H1 (cell line): ENCODE measurements at regions not wholly inside any gene's neighbourhood (a gene's known extent, or its start where the extent isn't known, plus 50 kb on each side); places are given as distances from the start of the nearest gene placed in this dataset.

Experiments used
- CTCF ChIA-PET: fragments of 300-600 bp; sonication (Branson Sonifier 250); formaldehyde crosslinking; loops from one replicate; lab custom pipeline; 2021; ENCODE audit not compliant: partially characterized antibody; lab: Charles Lee
- POLR2A ChIA-PET: fragments of 300-600 bp; sonication (Branson Sonifier 250); formaldehyde crosslinking; loops from one replicate; lab custom pipeline; 2021; ENCODE audit warnings: inconsistent platforms; ENCODE audit not compliant: partially characterized antibody; lab: Charles Lee
- DNase-seq, 2 experiments: peaks; one replicate each; pipeline versions ENCODE4 v3.0.0 to v3.0.0-alpha.2; 2010 to 2022; ENCODE audit warnings: low spot score in 2 of 2, low read depth in 1 of 2, mixed read lengths in 1 of 2
- FAIRE-seq: peaks from 2 replicates; lab custom pipeline; 2011; peaks lifted over from hg19 to GRCh38; lab: Jason Lieb, UNC
- H2AFZ ChIP-seq: 2 replicates; pipeline ENCODE4 v1.8.1; 2012; ENCODE audit warnings: low read length, inconsistent platforms
- H2AK5ac ChIP-seq: 2 replicates; pipeline ENCODE4 v1.6.1; 2013; ENCODE audit warnings: low read depth, low read length
- H2BK120ac ChIP-seq: replicated peaks from 2 replicates; pipeline ENCODE3; 2013; ENCODE audit warnings: low read depth, low read length, inconsistent platforms
- H2BK12ac ChIP-seq: 2 replicates; pipeline ENCODE4 v1.6.1; 2013; ENCODE audit warnings: low read depth, low read length
- H2BK15ac ChIP-seq: 2 replicates; pipeline ENCODE4 v1.6.1; 2013; ENCODE audit warnings: low read length
- H2BK20ac ChIP-seq: 2 replicates; pipeline ENCODE4 v1.6.1; 2013; ENCODE audit warnings: low read length
- H2BK5ac ChIP-seq: 2 replicates; pipeline ENCODE4 v1.6.1; 2013; ENCODE audit warnings: low read depth, low read length
- H3K14ac ChIP-seq: 2 replicates; pipeline ENCODE4 v1.6.1; 2013; ENCODE audit warnings: inconsistent platforms; ENCODE audit not compliant: insufficient read length
- H3K18ac ChIP-seq: 2 replicates; pipeline ENCODE4 v1.6.1; 2013; ENCODE audit warnings: low read length; ENCODE audit errors: extremely low read depth
- H3K23ac ChIP-seq: 2 replicates; pipeline ENCODE4 v1.6.1; 2013; ENCODE audit warnings: inconsistent platforms; ENCODE audit not compliant: insufficient read length
- H3K23me2 ChIP-seq: 2 replicates; pipeline ENCODE4 v1.6.1; 2013; ENCODE audit warnings: low read depth, low read length
- H3K27ac ChIP-seq: 2 replicates; pipeline ENCODE4 v1.6.1; 2011; ENCODE audit warnings: low read depth, low read length, inconsistent platforms
- H3K27me3 ChIP-seq, 4 experiments: replicated peaks in 1 of 4; 1 replicate in 1 of 4; 2 replicates in 3 of 4; pipeline versions ENCODE4 v1.6.1 to v1.8.1; 2011 to 2013; ENCODE audit warnings: low read length in 3 of 4, mild to moderate bottlenecking in 3 of 4, inconsistent platforms in 2 of 4, mixed read lengths in 2 of 4, moderate library complexity in 1 of 4; ENCODE audit not compliant: control insufficient read depth in 3 of 4, insufficient read depth in 3 of 4; ENCODE audit errors: extremely low read depth in 1 of 4
- H3K36me3 ChIP-seq, 4 experiments: 2 replicates each; pipeline versions ENCODE4 v1.6.1 to v1.8.1; 2011 to 2013; ENCODE audit warnings: mild to moderate bottlenecking in 4 of 4, low read length in 3 of 4, moderate library complexity in 2 of 4, control low read depth in 1 of 4, inconsistent platforms in 1 of 4; ENCODE audit not compliant: insufficient read depth in 4 of 4, control insufficient read depth in 2 of 4
- H3K4ac ChIP-seq: replicated peaks from 2 replicates; pipeline ENCODE3; 2013; ENCODE audit warnings: low read length, low read depth, mixed read lengths, inconsistent platforms; ENCODE audit not compliant: insufficient read length
- H3K4me1 ChIP-seq, 4 experiments: replicated peaks in 1 of 4; 1 replicate in 1 of 4; 2 replicates in 3 of 4; pipeline versions ENCODE4 v1.6.1 to v1.8.1; 2011 to 2013; ENCODE audit warnings: low read length in 3 of 4, inconsistent platforms in 2 of 4, mixed read lengths in 1 of 4; ENCODE audit not compliant: insufficient read depth in 4 of 4, control insufficient read depth in 3 of 4
- H3K4me2 ChIP-seq, 2 experiments: 2 replicates each; pipeline versions ENCODE4 v1.6.1 to v1.8.1; 2011 to 2013; ENCODE audit warnings: low read depth in 2 of 2, low read length in 2 of 2, control low read depth in 1 of 2, inconsistent platforms in 1 of 2, mild to moderate bottlenecking in 1 of 2; ENCODE audit not compliant: insufficient read depth in 1 of 2
- H3K4me3 ChIP-seq, 4 experiments: fragments of 200-600, 300-600 bp in 1 of 4; sonication (generic), shearing (Covaris generic), sonication (Bioruptor Twin) in 1 of 4; 2 replicates each; pipeline versions ENCODE4 v1.5.1 to v1.8.1; 2011 to 2016; ENCODE audit warnings: low read length in 4 of 4, low read depth in 3 of 4, control low read depth in 2 of 4, inconsistent platforms in 2 of 4, mild to moderate bottlenecking in 2 of 4, mixed read lengths in 1 of 4, moderate library complexity in 1 of 4; ENCODE audit not compliant: insufficient read depth in 2 of 4; ENCODE audit errors: extremely low read depth in 1 of 4
- H3K56ac ChIP-seq: replicated peaks from 2 replicates; pipeline ENCODE3; 2013; ENCODE audit warnings: low read depth, mild to moderate bottlenecking, mixed read lengths, low read length, inconsistent platforms; ENCODE audit not compliant: insufficient read length
- H3K79me1 ChIP-seq: 2 replicates; pipeline ENCODE4 v1.6.1; 2013; ENCODE audit warnings: low read depth, low read length, control low read depth
- H3K79me2 ChIP-seq, 2 experiments: 2 replicates each; pipeline versions ENCODE4 v1.6.1 to v1.8.1; 2012 to 2013; ENCODE audit warnings: low read length in 2 of 2, mild to moderate bottlenecking in 2 of 2, inconsistent platforms in 1 of 2; ENCODE audit not compliant: insufficient read depth in 2 of 2, control insufficient read depth in 1 of 2
- H3K9ac ChIP-seq, 4 experiments: replicated peaks in 1 of 4; 1 replicate in 1 of 4; 2 replicates in 3 of 4; pipeline versions ENCODE4 v1.6.1 to v1.8.1; 2011 to 2013; ENCODE audit warnings: low read depth in 3 of 4, low read length in 3 of 4, control low read depth in 2 of 4, mild to moderate bottlenecking in 2 of 4, moderate library complexity in 2 of 4, inconsistent platforms in 1 of 4; ENCODE audit errors: extremely low read depth in 1 of 4
- H3K9me3 ChIP-seq, 2 experiments: 2 replicates each; pipeline versions ENCODE4 v1.6.1 to v1.8.1; 2012 to 2013; ENCODE audit warnings: mild to moderate bottlenecking in 2 of 2, moderate library complexity in 2 of 2, control low read depth in 1 of 2, inconsistent platforms in 1 of 2, low read depth in 1 of 2, low read length in 1 of 2, mixed read lengths in 1 of 2; ENCODE audit not compliant: insufficient read depth in 2 of 2
- H4K20me1 ChIP-seq, 2 experiments: replicated peaks in 1 of 2; 2 replicates each; pipeline versions ENCODE3 to v1.8.1; 2011 to 2013; ENCODE audit warnings: inconsistent platforms in 2 of 2, low read length in 2 of 2, mild to moderate bottlenecking in 1 of 2; ENCODE audit not compliant: insufficient read depth in 2 of 2, control insufficient read depth in 1 of 2
- H4K5ac ChIP-seq: 2 replicates; pipeline ENCODE4 v1.6.1; 2013; ENCODE audit warnings: low read length, low read depth, mixed read lengths, inconsistent platforms; ENCODE audit not compliant: insufficient read length
- H4K8ac ChIP-seq: 2 replicates; pipeline ENCODE4 v1.8.0; 2013; ENCODE audit warnings: mild to moderate bottlenecking, moderate library complexity, low read length, inconsistent platforms; ENCODE audit not compliant: insufficient read depth; ENCODE audit errors: extremely low read depth
- H4K91ac ChIP-seq: replicated peaks from 2 replicates; pipeline ENCODE3; 2013; ENCODE audit warnings: low read length, mixed read lengths, inconsistent platforms; ENCODE audit not compliant: insufficient read length
- BRCA1 ChIP-seq: IDR thresholded peaks from 2 replicates; pipeline ENCODE4 v1.6.1; 2012; ENCODE audit warnings: low read depth, low read length, improper control_type of control experiment
- CTCF ChIP-seq, 3 experiments: IDR thresholded peaks; 1 replicate in 2 of 3; 2 replicates in 1 of 3; pipeline versions ENCODE4 v1.5.1 to v1.6.1; 2011; ENCODE audit warnings: low read length in 3 of 3, mild to moderate bottlenecking in 3 of 3, inconsistent platforms in 2 of 3, low read depth in 1 of 3, moderate library complexity in 1 of 3; ENCODE audit not compliant: insufficient read depth in 1 of 3; ENCODE audit errors: control extremely low read depth in 1 of 3
- E2F6 ChIP-seq: IDR thresholded peaks from 2 replicates; pipeline ENCODE4 v1.6.1; 2012; ENCODE audit warnings: inconsistent platforms
- EZH2 ChIP-seq: fragments of 200-600 bp; sonication (generic); IDR thresholded peaks from 2 replicates; pipeline ENCODE4 v1.7.1; 2012; ENCODE audit warnings: low read depth, mild to moderate bottlenecking, moderate library complexity, low read length, inconsistent platforms; ENCODE audit not compliant: severe bottlenecking
- HDAC2 ChIP-seq, 2 experiments: fragments of 300-600 bp in 1 of 2; sonication (generic) in 1 of 2; IDR thresholded peaks; 2 replicates each; pipeline ENCODE4 v1.6.1; 2011 to 2012; ENCODE audit warnings: low read depth in 2 of 2, low read length in 2 of 2, mild to moderate bottlenecking in 2 of 2, moderate library complexity in 2 of 2, borderline replicate concordance in 1 of 2, inconsistent platforms in 1 of 2
- JUN ChIP-seq: IDR thresholded peaks from 2 replicates; pipeline ENCODE4 v1.6.1; 2011; ENCODE audit warnings: low read depth, mild to moderate bottlenecking, improper control_type of control experiment, low read length
- KDM1A ChIP-seq: fragments of 200-600, 300-600 bp; sonication (generic); IDR thresholded peaks from 2 replicates; pipeline ENCODE4 v1.7.1; 2016; ENCODE audit warnings: mild to moderate bottlenecking, low read length, borderline replicate concordance
- POLR2AphosphoS5 ChIP-seq: IDR thresholded peaks from 2 replicates; pipeline ENCODE4 v1.6.1; 2011; ENCODE audit warnings: low read depth, low read length
- RBBP5 ChIP-seq: IDR thresholded peaks from 2 replicates; pipeline ENCODE4 v1.7.1; 2012; ENCODE audit warnings: low read depth, mild to moderate bottlenecking, inconsistent platforms, low read length, moderate library complexity, borderline replicate concordance
- SIRT6 ChIP-seq: IDR thresholded peaks from one replicate; pipeline ENCODE4 v1.7.1; 2012; ENCODE audit warnings: low read length, inconsistent platforms
- ZNF274 ChIP-seq: IDR thresholded peaks from 2 replicates; pipeline ENCODE4 v1.7.0; 2012; ENCODE audit warnings: low read length, borderline replicate concordance; ENCODE audit errors: extremely low read depth
- WGBS, 2 experiments: shearing (Covaris generic) in 1 of 2; methylation state at CpG; one replicate each; pipeline versions ENCODE4 v1.1.6 to v1.1.7; 2013 to 2015; ENCODE audit warnings: low lambda C conversion rate in 2 of 2, mixed read lengths in 2 of 2, inconsistent platforms in 1 of 2, low coverage in 1 of 2, missing lambda C conversion rate in 1 of 2; ENCODE audit not compliant: insufficient replicate concordance in 2 of 2, insufficient coverage in 1 of 2, insufficient read length in 1 of 2; ENCODE audit errors: extremely low coverage in 1 of 2, missing lambda C conversion rate in 1 of 2; 5-methylcytosine and 5-hydroxymethylcytosine counted together

GRCh38 chr6:6717953-6718352 is 129.4 kb downstream of the LY86 start:
- POLR2A ChIA-PET: interaction anchor here (0.7 kb wide), 1 partner anchor 1136 kb away, joined by 4 read pairs; no protein-coding TSS in a partner anchor
- H3K23me2 ChIP-seq: no peaks in the 10 kb centered on the region
- H3K56ac ChIP-seq: no peak overlapping the region
- no peaks in the 10 kb centered on the region for H3K36me3 ChIP-seq
- CTCF ChIA-PET: interaction anchor here (1.1 to 4.0 kb wide), 5 partner anchors 11 to 53 kb away, joined by 3 to 25 read pairs (median 4); no protein-coding TSS in a partner anchor
- no peak overlapping the region for H3K14ac ChIP-seq
- no peak overlapping the region for H2BK15ac ChIP-seq
- H4K91ac ChIP-seq: no peak overlapping the region
- H3K9ac ChIP-seq: no peak overlapping the region
- no peak overlapping the region for H2BK20ac ChIP-seq
- no peak overlapping the region for H2AK5ac ChIP-seq
- H4K5ac ChIP-seq: no peak overlapping the region
- no peak overlapping the region for H3K27ac ChIP-seq
- H3K79me2 ChIP-seq: no peaks in the 10 kb centered on the region
- no peaks in the 10 kb centered on the region for H3K27me3 ChIP-seq
- H2BK120ac ChIP-seq: no peak overlapping the region
- H3K4me1 ChIP-seq: peaks cover 3 to 15% (median 6%) of the 10 kb centered on the region in 4 experiments; a peak in 6 of 7 replicates
- no peak overlapping the region for H3K23ac ChIP-seq
- no peak overlapping the region for H2AFZ ChIP-seq
- H3K4me2 ChIP-seq: no peak overlapping the region
- H2BK5ac ChIP-seq: no peak overlapping the region
- DNase-seq (no peak), FAIRE-seq (no peak)
- no peak overlapping the region for H4K8ac ChIP-seq
- no peak overlapping the region for H3K4me3 ChIP-seq
- H4K20me1 ChIP-seq: no peaks in the 10 kb centered on the region
- no peaks in the 10 kb centered on the region for H3K79me1 ChIP-seq
- H2BK12ac ChIP-seq: no peak overlapping the region
- 91% methylated on average over 3 of the region's 3 CpGs; no CpG with 5 or more reads in 1 of the 2 experiments for WGBS, 2 experiments
- H3K18ac ChIP-seq: no peak overlapping the region
- no peak overlapping the region for H3K4ac ChIP-seq
- H3K9me3 ChIP-seq: no peaks in the 10 kb centered on the region
- TF ChIP-seq SIRT6 (no peak), KDM1A (no peak), EZH2 (no peak), BRCA1 (no peak), POLR2AphosphoS5 (no peak), JUN (no peak), E2F6 (no peak), ZNF274 (no peak), CTCF (IDR thresholded peaks at IDR 0.05; ENCODE audit: control extremely low read depth in 1 of 3, insufficient read depth in 1 of 3, low read depth in 1 of 3, low read length in 3 of 3) (no peak), RBBP5 (no peak), HDAC2 (IDR thresholded peaks at IDR 0.05; ENCODE audit: borderline replicate concordance in 1 of 2, low read depth in 2 of 2, low read length in 2 of 2) (no peak)
